Neuronal stem cell (in vitro differentiated cells): ENCODE measurements at regions not wholly inside any gene's neighbourhood (a gene's known extent, or its start where the extent isn't known, plus 50 kb on each side); places are given as distances from the start of the nearest gene placed in this dataset.

Experiments
- DNase-seq: peaks from one replicate; pipeline ENCODE4 v3.0.0-alpha.2; 2013; ENCODE audit warnings: low spot score
- H2AFZ ChIP-seq: one replicate; pipeline ENCODE4 v1.6.1; 2013; ENCODE audit warnings: mild to moderate bottlenecking, low read length, inconsistent platforms
- H2AK5ac ChIP-seq: 2 replicates; pipeline ENCODE4 v1.6.1; 2013; ENCODE audit warnings: low read depth, mild to moderate bottlenecking, inconsistent platforms, low read length, moderate library complexity, mixed read lengths
- H2BK120ac ChIP-seq: 2 replicates; pipeline ENCODE4 v1.6.1; 2013; ENCODE audit warnings: low read depth, mild to moderate bottlenecking, inconsistent platforms, low read length, moderate library complexity, mixed read lengths
- H2BK12ac ChIP-seq: one replicate; pipeline ENCODE4 v1.6.1; 2013; ENCODE audit warnings: low read length, inconsistent platforms
- H2BK15ac ChIP-seq: 2 replicates; pipeline ENCODE4 v1.6.1; 2013; ENCODE audit warnings: mild to moderate bottlenecking, low read length, inconsistent platforms, mixed read lengths
- H2BK5ac ChIP-seq: one replicate; pipeline ENCODE4 v1.6.1; 2013; ENCODE audit warnings: inconsistent platforms, mild to moderate bottlenecking, low read length, moderate library complexity
- H3K14ac ChIP-seq: one replicate; pipeline ENCODE4 v1.6.1; 2013; ENCODE audit warnings: low read length, inconsistent platforms
- H3K18ac ChIP-seq: 2 replicates; pipeline ENCODE4 v1.6.1; 2013; ENCODE audit warnings: low read length, inconsistent platforms
- H3K23ac ChIP-seq: 2 replicates; pipeline ENCODE4 v1.6.1; 2013; ENCODE audit warnings: low read depth, mild to moderate bottlenecking, mixed read lengths, low read length, inconsistent platforms; ENCODE audit not compliant: poor library complexity
- H3K27ac ChIP-seq: replicated peaks from 3 replicates; pipeline ENCODE4 v1.5.1; 2013; ENCODE audit warnings: low read length, inconsistent platforms
- H3K27me3 ChIP-seq, 3 experiments: 2 replicates each; pipeline ENCODE4 v1.6.1; 2013; ENCODE audit warnings: low read length in 3 of 3, mild to moderate bottlenecking in 2 of 3, inconsistent platforms in 1 of 3, low read depth in 1 of 3, mixed read lengths in 1 of 3, moderate library complexity in 1 of 3; ENCODE audit not compliant: control insufficient read depth in 3 of 3, insufficient read depth in 3 of 3
- H3K36me3 ChIP-seq, 2 donors: replicated peaks in 1 of 2; 2 replicates each; pipeline ENCODE4 v1.6.1; 2013; ENCODE audit warnings: low read length in 2 of 2; ENCODE audit not compliant: control insufficient read depth in 2 of 2, insufficient read depth in 2 of 2
- H3K4ac ChIP-seq: 2 replicates; pipeline ENCODE4 v1.6.1; 2013; ENCODE audit warnings: inconsistent platforms, mild to moderate bottlenecking, low read length, moderate library complexity
- H3K4me1 ChIP-seq, 2 donors: 1 replicate in 1 of 2; 2 replicates in 1 of 2; pipeline ENCODE4 v1.6.1; 2013; ENCODE audit warnings: low read length in 2 of 2, low read depth in 1 of 2; ENCODE audit not compliant: control insufficient read depth in 2 of 2, insufficient read depth in 1 of 2
- H3K4me2 ChIP-seq: one replicate; pipeline ENCODE4 v1.6.1; 2013; ENCODE audit warnings: mild to moderate bottlenecking, low read length, inconsistent platforms; ENCODE audit not compliant: insufficient read depth, poor library complexity, severe bottlenecking
- H3K4me3 ChIP-seq, 2 donors: 2 replicates each; pipeline ENCODE4 v1.5.1; 2013; ENCODE audit warnings: low read length in 2 of 2, mild to moderate bottlenecking in 2 of 2, inconsistent platforms in 1 of 2, moderate library complexity in 1 of 2
- H3K79me1 ChIP-seq: one replicate; pipeline ENCODE4 v1.6.1; 2013; ENCODE audit warnings: low read depth, mild to moderate bottlenecking, inconsistent platforms, low read length, moderate library complexity
- H3K9ac ChIP-seq: one replicate; pipeline ENCODE4 v1.6.1; 2013; ENCODE audit warnings: mild to moderate bottlenecking, low read depth, low read length, inconsistent platforms; ENCODE audit not compliant: poor library complexity
- H3K9me3 ChIP-seq, 2 donors: replicated peaks in 1 of 2; 2 replicates each; pipeline versions ENCODE3 to v1.6.1; 2013; ENCODE audit warnings: low read length in 2 of 2, mild to moderate bottlenecking in 2 of 2, inconsistent platforms in 1 of 2, low read depth in 1 of 2, mixed read lengths in 1 of 2, moderate library complexity in 1 of 2; ENCODE audit not compliant: control insufficient read depth in 2 of 2, insufficient read depth in 1 of 2
- H4K8ac ChIP-seq: one replicate; pipeline ENCODE4 v1.6.1; 2013; ENCODE audit warnings: low read depth, mild to moderate bottlenecking, inconsistent platforms, low read length, moderate library complexity
- H4K91ac ChIP-seq: one replicate; pipeline ENCODE4 v1.6.1; 2013; ENCODE audit warnings: low read length, low read depth, mild to moderate bottlenecking, inconsistent platforms; ENCODE audit not compliant: poor library complexity
- WGBS, 2 donors: extraction: QIAGEN DNeasy Blood & Tissue Kit; methylation state at CpG; one replicate each; pipeline ENCODE4 v1.1.7; 2013; ENCODE audit warnings: missing lambda C conversion rate in 2 of 2, mixed read lengths in 1 of 2; ENCODE audit not compliant: insufficient read length in 2 of 2, insufficient replicate concordance in 1 of 2; ENCODE audit errors: extremely low coverage in 2 of 2; 5-methylcytosine and 5-hydroxymethylcytosine counted together

DNA sequence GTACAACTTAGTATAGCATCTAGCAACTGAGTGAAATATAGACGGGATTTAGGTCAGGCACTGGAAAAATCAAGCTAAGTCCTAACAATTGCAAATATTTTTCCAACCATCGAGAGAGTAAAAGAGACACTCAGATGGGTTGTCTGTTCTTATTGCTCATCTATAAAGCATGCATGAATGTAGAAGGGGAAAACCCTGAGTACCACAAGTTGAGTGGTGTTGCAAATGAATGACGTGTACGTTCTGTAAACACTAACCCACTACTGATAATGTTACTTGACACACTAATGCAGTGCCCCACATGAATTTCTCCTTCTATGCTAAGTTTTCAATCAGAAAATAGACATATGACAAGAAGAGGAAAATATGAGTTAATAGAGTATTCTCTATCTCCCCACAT is 211.2 kb downstream of the COX18 start:
- H3K27me3 ChIP-seq, result no peaks in the 10 kb centered on the region
- DNase-seq, result no peak
- no peak overlapping the region for H3K23ac ChIP-seq
- no peak overlapping the region for H2BK12ac ChIP-seq
- H3K18ac ChIP-seq, result no peak overlapping the region
- no CpG with 5 or more reads among the region's 4 CpGs for WGBS, 2 donors
- no peaks in the 10 kb centered on the region for H3K36me3 ChIP-seq
- no peak overlapping the region for H3K27ac ChIP-seq
- H3K14ac ChIP-seq, result no peak overlapping the region
- H2AFZ ChIP-seq, result no peak overlapping the region
- no peak overlapping the region for H3K4me2 ChIP-seq
- no peak overlapping the region for H2BK5ac ChIP-seq
- H2AK5ac ChIP-seq, result no peak overlapping the region
- H2BK15ac ChIP-seq, result no peak overlapping the region
- H3K4ac ChIP-seq, result no peak overlapping the region
- H2BK120ac ChIP-seq, result no peak overlapping the region
- no peak overlapping the region for H3K9ac ChIP-seq
- no peak overlapping the region for H3K4me3 ChIP-seq
- no peaks in the 10 kb centered on the region for H3K9me3 ChIP-seq
- H3K4me1 ChIP-seq, result no peaks in the 10 kb centered on the region
- no peaks in the 10 kb centered on the region for H3K79me1 ChIP-seq
- no peak overlapping the region for H4K8ac ChIP-seq
- H4K91ac ChIP-seq, result no peak overlapping the region

GRCh38 chr4:72857787-72858186 is 211.7 kb downstream of the COX18 start:
- Histone ChIP-seq H2BK12ac (no peak overlapping the region), H3K9ac (no peak overlapping the region), H3K9me3 (no peaks in the 10 kb centered on the region), H3K23ac (no peak overlapping the region), H3K27ac (no peak overlapping the region), H3K4me3 (no peak overlapping the region), H4K91ac (no peak overlapping the region), H3K27me3 (no peaks in the 10 kb centered on the region), H4K8ac (no peak overlapping the region), H3K14ac (no peak overlapping the region), H3K4me1 (no peaks in the 10 kb centered on the region), H2BK5ac (no peak overlapping the region), H3K4ac (no peak overlapping the region), H2BK15ac (no peak overlapping the region), H2AK5ac (no peak overlapping the region), H3K18ac (no peak overlapping the region), H3K79me1 (no peaks in the 10 kb centered on the region), H3K4me2 (no peak overlapping the region), H2AFZ (no peak overlapping the region), H2BK120ac (no peak overlapping the region), H3K36me3 (no peaks in the 10 kb centered on the region)
- no CpG with 5 or more reads among the region's 2 CpGs for WGBS, 2 donors
- DNase-seq, result no peak

DNA sequence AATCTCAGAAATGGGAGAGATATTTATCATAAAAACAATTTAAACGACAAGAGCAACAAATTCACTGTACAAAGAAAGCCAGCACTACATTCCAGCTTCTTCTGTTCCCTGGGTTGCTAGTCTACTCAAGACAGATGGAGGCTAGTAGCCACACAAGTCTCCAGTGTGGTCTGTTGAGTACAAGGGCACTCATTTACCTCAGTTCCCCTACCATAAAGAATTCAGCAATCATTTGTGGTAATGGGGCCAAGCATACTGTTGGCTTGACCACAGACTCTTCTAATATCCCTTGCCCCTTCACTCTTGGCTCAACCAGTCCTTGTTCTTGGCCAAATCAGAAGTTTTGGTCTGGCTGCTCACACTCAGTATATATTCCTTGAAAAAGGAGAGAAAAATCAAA is 212.3 kb downstream of the COX18 start:
- WGBS, 2 donors, result no CpG with 5 or more reads among the region's 1 CpG
- H4K91ac ChIP-seq, result no peak overlapping the region
- no peak overlapping the region for H3K4ac ChIP-seq
- H3K4me2 ChIP-seq, result no peak overlapping the region
- H2BK12ac ChIP-seq, result no peak overlapping the region
- H3K9ac ChIP-seq, result no peak overlapping the region
- no peak overlapping the region for H3K14ac ChIP-seq
- no peaks in the 10 kb centered on the region for H3K9me3 ChIP-seq
- no peaks in the 10 kb centered on the region for H3K4me1 ChIP-seq
- DNase-seq, result no peak
- H3K36me3 ChIP-seq, result no peaks in the 10 kb centered on the region
- H2BK5ac ChIP-seq, result no peak overlapping the region
- H3K79me1 ChIP-seq, result no peaks in the 10 kb centered on the region
- H2BK120ac ChIP-seq, result no peak overlapping the region
- H3K27ac ChIP-seq, result no peak overlapping the region
- H4K8ac ChIP-seq, result no peak overlapping the region
- H3K23ac ChIP-seq, result no peak overlapping the region
- no peak overlapping the region for H2AFZ ChIP-seq
- H3K4me3 ChIP-seq, result no peak overlapping the region
- no peak overlapping the region for H3K18ac ChIP-seq
- no peaks in the 10 kb centered on the region for H3K27me3 ChIP-seq
- H2BK15ac ChIP-seq, result no peak overlapping the region
- no peak overlapping the region for H2AK5ac ChIP-seq

DNA sequence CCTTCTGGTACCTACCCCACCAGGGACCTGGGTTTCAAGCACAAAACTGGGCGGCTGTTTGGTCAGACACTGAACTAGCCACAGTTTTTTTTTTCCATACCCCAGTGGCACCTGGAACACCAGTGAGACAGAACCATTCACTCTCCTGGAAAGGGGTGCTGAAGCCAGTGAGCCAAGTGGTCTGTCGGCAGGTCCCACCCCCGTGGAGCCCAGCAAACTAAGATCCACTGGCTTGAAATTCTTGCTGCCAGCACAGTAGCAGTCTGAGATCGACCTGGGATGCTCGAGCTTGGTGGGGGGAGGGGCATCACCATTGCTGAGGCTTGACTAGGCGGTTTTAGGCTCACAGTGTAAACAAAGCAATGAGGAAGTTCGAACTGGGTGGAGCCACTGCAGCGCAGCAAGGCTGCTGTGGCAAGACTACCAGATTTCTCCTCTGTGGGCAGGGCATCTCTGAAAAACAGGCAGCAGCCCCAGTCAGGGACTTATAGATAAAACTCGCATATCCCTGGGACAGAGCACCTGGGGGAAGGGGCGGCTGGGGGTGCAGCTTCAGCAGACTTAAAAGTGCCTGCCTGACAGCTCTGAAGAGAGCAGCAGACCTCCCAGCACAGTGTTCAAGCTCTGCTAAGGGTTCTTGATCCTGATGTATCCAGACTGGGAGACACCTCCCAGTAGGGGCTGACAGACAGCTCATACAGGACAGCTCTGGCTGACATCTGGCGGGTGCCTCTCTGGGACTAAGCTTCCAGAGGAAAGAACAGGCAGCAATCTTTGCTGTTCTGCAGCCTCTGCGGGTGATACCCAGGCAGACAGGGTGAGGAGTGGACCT is 223.0 kb downstream of the COX18 start:
- Histone ChIP-seq H2BK12ac (no peak overlapping the region), H4K91ac (no peak overlapping the region), H3K14ac (no peak overlapping the region), H3K18ac (no peak overlapping the region), H3K23ac (no peak overlapping the region), H3K4ac (no peak overlapping the region), H2AFZ (peak overlapping the region; percentile 67), H3K4me3 (no peak overlapping the region), H2BK15ac (no peak overlapping the region), H2AK5ac (no peak overlapping the region), H3K27me3 (no peaks in the 10 kb centered on the region), H2BK120ac (no peak overlapping the region), H3K27ac (no peak overlapping the region), H3K9ac (no peak overlapping the region), H3K4me2 (no peak overlapping the region), H2BK5ac (no peak overlapping the region), H3K9me3 (no peaks in the 10 kb centered on the region), H3K79me1 (no peaks in the 10 kb centered on the region), H4K8ac (peak overlapping the region; percentile 65), H3K4me1 (no peaks in the 10 kb centered on the region), H3K36me3 (no peaks in the 10 kb centered on the region)
- WGBS, 2 donors, result no CpG with 5 or more reads among the region's 12 CpGs
- peak; percentile 14 for DNase-seq
